ENCODE measurements at regions not wholly inside any gene's neighbourhood (a gene's known extent, or its start where the extent isn't known, plus 50 kb on each side); places are given as distances from the start of the nearest gene placed in this dataset.

DNA sequence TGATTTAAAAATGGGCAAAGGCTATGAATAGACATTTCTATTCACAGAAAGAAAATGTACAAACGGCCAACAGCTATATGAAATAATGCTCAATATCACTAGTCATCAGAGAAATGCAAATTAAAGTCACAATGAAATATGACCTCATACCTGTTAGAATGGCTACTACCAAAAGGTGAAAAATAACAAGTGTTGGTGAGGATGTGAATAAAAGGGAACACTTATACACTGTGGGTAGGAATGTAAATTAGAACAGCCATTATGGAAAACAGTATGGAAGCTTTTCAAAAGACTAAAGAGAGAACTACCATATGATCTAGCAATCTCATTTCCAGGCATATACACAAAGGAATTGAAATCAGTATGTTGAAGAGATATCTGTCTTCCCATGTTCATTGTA lies 118.9 kb upstream of the SPOPL start:
- H3K4me1 Mint-ChIP-seq = no peaks in the 10 kb centered on the region
- Histone ChIP-seq H3K4me2 (ENCODE audit: insufficient read depth, insufficient read length, low read length) (no peak overlapping the region), H3K23ac (ENCODE audit: insufficient read length, low read depth, low read length) (no peak overlapping the region), H2BK12ac (ENCODE audit: insufficient read length, low read depth, low read length) (no peak overlapping the region), H4K5ac (ENCODE audit: insufficient read length, low read depth, low read length) (no peak overlapping the region), H2AFZ (ENCODE audit: low read length) (no peak overlapping the region), H4K8ac (replicated peaks; ENCODE audit: insufficient read length, low read depth, low read length) (no peak overlapping the region), H2AK5ac (ENCODE audit: insufficient read length, low read length) (no peak overlapping the region), H3K27me3 (ENCODE audit: insufficient read depth, low read length) (no peaks in the 10 kb centered on the region), H2BK5ac (ENCODE audit: insufficient read length, low read length) (no peak overlapping the region), H2BK120ac (ENCODE audit: low read depth, low read length, poor library complexity, severe bottlenecking) (no peak overlapping the region), H3K4ac (ENCODE audit: low read depth, low read length) (no peak overlapping the region), H3K4me1 (ENCODE audit: insufficient read depth, low read length) (no peaks in the 10 kb centered on the region), H3K9ac (ENCODE audit: extremely low read depth, insufficient read length, low read length) (no peak overlapping the region), H3K79me1 (ENCODE audit: insufficient read depth, low read depth, low read length, poor library complexity, severe bottlenecking) (no peaks in the 10 kb centered on the region), H3K14ac (ENCODE audit: insufficient read depth, low read length) (no peak overlapping the region), H3K27ac (ENCODE audit: insufficient read length, low read depth, low read length) (no peak overlapping the region), H2BK15ac (ENCODE audit: low read depth, low read length) (no peak overlapping the region), H3K9me3 (ENCODE audit: control insufficient read depth, low read depth, low read length) (no peaks in the 10 kb centered on the region), H3K79me2 (ENCODE audit: insufficient read depth, low read length) (no peaks in the 10 kb centered on the region), H2BK20ac (ENCODE audit: low read depth, low read length, poor library complexity, severe bottlenecking) (no peak overlapping the region), H4K91ac (ENCODE audit: insufficient read length, low read depth, low read length) (no peak overlapping the region), H3K56ac (ENCODE audit: insufficient read length, low read depth, low read length) (no peak overlapping the region), H3K23me2 (ENCODE audit: insufficient read length, low read depth, low read length, poor library complexity, severe bottlenecking) (no peaks in the 10 kb centered on the region), H4K20me1 (ENCODE audit: control insufficient read depth, insufficient read depth, insufficient read length) (no peaks in the 10 kb centered on the region), H3K18ac (ENCODE audit: insufficient read length, low read depth, low read length) (no peak overlapping the region), H3T11ph (ENCODE audit: low read length) (no peak overlapping the region)
- no peaks in the 10 kb centered on the region for H3K9me3 Mint-ChIP-seq
- DNase-seq = no peak
- TF ChIP-seq, protein P1, sequence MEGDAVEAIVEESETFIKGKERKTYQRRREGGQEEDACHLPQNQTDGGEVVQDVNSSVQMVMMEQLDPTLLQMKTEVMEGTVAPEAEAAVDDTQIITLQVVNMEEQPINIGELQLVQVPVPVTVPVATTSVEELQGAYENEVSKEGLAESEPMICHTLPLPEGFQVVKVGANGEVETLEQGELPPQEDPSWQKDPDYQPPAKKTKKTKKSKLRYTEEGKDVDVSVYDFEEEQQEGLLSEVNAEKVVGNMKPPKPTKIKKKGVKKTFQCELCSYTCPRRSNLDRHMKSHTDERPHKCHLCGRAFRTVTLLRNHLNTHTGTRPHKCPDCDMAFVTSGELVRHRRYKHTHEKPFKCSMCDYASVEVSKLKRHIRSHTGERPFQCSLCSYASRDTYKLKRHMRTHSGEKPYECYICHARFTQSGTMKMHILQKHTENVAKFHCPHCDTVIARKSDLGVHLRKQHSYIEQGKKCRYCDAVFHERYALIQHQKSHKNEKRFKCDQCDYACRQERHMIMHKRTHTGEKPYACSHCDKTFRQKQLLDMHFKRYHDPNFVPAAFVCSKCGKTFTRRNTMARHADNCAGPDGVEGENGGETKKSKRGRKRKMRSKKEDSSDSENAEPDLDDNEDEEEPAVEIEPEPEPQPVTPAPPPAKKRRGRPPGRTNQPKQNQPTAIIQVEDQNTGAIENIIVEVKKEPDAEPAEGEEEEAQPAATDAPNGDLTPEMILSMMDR (conservative IDR thresholded peaks at IDR 0.05) = no peak
- no peak overlapping the region for H3K4me3 Mint-ChIP-seq
- no peak overlapping the region for H3K27ac Mint-ChIP-seq
- WGBS (ENCODE audit: extremely low coverage, insufficient read length, low lambda C conversion rate) = no CpG with 5 or more reads among the region's 1 CpG
- no peaks in the 10 kb centered on the region for H3K27me3 Mint-ChIP-seq (ENCODE audit: low read depth)
- no peaks in the 10 kb centered on the region for H3K36me3 Mint-ChIP-seq (ENCODE audit: insufficient read depth in 1 of 3, low read depth in 3 of 3)

Measured in H9 (cell line).